Stimulated activated CD4-positive, alpha-beta T cell treated with anti-CD3 and anti-CD28 coated beads, Interleukin-1b, Interleukin-23, amount 100 ng/mL, for 4 hours (primary cell): ENCODE measurements at regions not wholly inside any gene's neighbourhood (a gene's known extent, or its start where the extent isn't known, plus 50 kb on each side); places are given as distances from the start of the nearest gene placed in this dataset.

ENCODE experiments used
- DNase-seq, 2 donors: peaks; one replicate each; pipeline ENCODE4 v3.0.0-alpha.2; 2020; ENCODE audit warnings: low read depth in 2 of 2

DNA sequence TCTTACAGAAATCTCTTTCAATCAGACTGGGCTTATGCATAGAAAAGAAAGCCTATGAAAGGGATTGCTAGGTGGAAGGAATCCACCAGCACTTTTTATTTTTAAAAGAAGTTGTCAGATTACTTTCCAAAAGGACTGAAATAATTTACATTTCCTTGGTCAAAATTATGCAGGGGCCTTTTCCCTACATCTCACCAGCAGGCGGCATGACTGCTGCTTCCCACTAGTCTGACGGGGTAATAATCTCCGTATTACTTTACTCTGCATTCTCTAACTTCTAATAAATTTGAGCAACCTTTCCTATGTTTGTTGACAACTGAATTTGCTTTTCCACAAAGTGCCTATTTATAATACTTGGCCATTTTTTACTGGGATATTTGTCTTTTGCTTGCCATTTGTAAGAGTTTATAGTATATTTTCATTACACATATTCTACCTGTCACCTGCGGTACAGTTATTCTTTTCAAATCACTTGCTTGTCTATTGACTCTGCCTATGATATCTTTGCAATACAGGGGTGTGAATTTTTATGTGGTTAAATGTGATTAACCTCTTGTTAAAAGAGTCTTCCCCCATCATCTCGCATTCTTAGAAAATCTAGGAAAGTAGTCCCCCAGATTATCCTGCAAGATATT lies 51.9 kb upstream of the USP47 start:
- DNase-seq = no peak

DNA sequence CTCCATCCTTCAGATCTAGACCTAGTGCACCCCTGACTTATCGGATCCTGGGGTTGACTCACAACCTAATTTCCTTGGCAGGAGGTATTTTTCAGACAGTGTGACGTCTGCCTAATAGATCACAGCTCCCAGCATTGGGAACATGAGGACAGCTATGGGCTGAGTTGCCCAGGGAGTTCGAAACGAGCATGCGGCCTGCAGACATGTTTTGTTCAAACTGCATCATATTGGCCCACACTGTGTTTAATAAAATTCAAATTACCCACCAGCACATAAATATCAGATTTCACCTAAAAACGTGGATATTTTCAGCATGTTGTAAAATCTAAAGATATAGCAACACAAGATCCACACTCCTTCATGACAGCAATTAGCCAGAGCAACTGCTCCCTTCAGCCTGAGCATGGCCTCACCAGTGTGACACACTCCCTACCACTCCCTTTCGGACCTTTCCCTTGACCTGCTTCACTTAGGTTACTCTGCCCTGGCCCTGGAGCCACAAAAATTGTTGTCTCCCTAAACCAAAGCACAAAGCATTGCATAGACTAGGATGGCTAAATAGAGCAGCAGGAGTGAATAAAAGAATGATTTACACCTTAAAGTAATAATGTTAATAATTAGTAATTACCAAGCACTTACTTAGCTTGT lies 53.6 kb upstream of the USP47 start:
- DNase-seq = no peak

DNA sequence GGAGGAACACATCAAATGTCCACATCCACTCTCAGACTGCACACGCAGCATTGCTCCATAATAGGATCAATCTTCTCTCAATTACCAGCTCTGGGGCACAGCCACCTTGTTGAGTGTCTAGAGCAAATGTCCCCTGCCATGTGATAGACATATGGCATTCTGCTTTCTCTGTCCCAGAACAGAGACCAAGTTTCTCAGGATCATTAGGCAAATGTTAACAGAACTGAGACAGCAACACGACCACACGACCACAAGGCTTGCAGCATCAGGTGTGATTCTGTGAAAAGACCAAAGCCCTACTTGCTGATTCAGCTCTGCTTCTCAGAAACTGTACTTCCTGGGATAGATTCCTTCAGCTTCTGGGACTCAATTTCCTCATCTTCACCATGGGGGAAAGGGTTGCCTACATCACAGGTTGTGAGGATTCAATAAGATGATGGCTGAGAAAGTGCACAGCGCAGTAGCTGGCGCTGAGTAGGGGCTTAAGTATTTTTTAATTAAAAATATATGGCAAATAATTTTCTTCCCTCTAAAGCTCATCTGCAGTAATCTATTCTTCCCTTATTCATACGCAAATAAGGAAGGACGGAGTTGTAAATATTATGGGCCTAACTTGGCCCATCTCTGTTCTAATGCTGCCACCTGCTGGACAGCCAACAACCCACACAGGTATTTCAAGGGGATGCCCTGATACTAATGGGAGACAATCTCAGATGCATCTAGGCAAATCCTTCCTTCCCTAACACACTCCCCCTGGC lies 54.3 kb upstream of the USP47 start:
- DNase-seq = peak; percentile 56 to 65

DNA sequence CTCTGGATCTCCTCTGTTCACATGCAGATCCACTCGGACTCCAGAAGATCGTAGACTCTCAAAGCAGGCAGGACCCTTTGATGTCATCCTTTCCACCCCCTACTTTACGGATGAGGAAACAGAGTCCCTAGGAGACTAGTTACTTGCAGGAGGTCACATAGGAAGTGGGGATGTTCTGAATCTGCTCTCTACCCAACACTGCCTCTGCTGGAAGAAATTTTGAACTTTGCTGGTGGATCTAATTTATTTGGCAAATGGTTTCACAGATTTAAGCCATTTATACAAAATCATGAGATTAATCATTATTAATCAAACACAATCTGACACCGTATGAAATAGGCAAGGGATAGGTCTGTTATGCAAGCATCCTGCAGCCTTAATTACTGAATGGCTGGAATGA lies 55.0 kb upstream of the USP47 start:
- DNase-seq = no peak

DNA sequence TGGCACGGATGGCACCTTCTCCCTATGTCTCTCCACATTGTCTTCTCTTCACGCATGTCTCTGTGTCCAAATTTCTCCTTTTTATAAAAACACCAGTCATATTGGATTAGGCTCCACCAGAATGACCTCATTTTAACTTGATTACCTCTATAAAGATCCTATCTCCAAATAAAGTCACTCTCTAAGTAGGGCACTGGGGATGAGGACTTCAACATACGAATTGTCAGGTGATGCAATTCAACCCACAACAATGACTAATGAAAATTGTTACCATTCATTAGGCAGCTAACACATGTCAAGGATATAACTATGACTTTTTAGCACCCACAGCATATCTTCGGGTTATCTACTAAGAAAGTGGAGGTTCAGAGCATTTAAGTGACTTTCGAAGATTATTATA lies 55.5 kb upstream of the USP47 start:
- no peak for DNase-seq

DNA sequence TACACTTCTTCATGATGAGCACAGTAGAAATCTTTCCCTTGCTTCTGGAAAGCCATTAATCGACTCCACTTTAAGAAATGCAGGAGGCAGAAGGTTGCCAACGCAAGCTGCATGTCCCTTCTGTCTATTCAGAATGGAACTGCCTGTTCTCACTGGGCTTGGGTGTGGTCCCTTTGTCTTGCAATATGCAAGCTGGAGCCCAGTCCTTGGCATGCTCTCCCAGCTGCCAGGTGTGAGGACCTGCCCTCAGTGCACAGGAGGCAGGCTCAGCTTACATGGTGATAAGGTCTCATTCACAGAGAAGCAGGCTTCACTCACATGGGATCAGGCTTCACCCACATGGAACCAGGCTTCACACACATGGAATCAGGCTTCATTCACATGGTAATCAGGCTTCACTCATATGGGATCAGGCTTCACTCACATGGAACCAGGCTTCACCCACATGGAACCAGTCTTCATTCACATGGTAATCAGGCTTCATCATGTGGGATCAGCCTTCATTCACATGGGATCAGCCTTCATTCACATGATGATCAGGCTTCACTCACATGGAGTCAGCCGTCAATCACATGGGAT lies 59.2 kb upstream of the USP47 start:
- DNase-seq = no peak

DNA sequence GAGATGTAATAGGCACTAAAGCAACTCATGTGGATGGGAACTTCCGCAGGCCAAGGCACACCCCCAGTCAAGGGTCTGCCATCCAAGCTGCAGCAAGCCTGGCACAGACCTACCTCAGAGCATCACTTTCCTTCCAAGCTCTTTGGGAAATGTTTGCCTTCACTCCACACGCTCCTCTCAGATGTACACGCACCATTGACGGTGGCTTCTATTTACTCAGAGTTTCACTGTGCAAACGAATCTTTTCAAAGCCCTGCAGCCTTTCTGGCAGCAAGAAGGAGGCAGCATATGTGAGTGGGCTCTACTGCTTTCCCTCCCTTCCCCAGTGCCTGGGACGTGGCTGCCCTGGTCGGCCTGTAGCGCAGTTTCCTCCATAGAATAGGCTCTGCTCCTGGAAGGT lies 60.9 kb upstream of the USP47 start:
- DNase-seq = no peak

DNA sequence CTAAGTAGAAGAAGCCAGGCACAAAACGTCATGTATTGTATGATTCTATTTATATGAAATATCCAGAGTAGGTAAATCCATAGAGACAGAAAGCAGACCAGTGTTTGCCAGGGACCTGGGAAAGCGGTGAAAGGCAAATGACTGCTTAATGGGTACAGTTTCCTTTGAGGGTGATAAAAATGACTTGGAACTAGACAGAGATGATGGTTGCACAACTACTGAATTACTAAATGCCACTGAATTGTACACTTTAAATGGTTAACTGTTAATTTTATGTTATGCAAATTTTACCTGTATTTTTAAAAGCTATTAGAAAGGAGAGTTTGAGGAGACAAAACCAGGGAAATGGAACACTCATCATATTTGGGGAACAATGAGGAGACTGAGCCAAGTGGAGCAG lies 61.8 kb upstream of the USP47 start:
- no peak for DNase-seq

DNA sequence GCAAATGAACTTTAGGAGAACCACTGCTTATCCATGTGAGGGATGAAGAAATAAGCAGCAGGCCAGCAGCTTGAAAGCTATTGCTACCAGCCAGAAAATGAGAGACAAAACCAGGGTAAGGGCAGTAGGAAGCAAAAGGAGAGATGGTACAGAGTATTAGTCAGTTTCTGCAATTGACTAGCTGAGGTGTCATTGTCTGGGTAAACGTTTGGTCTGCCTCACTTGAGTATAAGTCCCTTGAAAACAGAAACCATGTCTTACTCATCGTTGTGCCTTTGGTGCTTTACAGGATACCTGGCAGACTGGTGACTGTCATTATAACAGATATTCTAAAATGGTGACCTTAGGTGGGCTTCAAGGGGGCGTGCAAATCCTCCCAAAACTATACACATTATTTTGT lies 63.9 kb upstream of the USP47 start:
- DNase-seq = no peak

DNA sequence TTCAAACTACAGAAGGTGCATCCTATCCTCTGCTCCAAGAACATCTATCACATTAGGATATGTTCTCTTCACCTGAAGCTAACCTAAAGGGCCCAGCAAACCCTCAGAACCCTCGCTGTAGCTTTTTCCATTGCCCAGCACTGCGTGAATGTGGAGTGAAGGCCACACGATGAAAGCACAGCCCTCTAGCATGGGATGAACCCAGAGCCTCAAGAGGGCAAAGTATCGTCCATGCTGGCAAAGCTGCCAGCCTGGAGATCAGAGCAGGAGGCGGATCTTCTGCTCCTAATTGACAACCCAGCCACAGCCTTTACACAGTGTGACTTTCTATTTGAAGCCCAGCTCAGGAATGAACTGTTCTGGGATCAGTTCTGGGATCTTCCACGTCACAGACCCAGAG lies 65.1 kb upstream of the USP47 start:
- DNase-seq = no peak

DNA sequence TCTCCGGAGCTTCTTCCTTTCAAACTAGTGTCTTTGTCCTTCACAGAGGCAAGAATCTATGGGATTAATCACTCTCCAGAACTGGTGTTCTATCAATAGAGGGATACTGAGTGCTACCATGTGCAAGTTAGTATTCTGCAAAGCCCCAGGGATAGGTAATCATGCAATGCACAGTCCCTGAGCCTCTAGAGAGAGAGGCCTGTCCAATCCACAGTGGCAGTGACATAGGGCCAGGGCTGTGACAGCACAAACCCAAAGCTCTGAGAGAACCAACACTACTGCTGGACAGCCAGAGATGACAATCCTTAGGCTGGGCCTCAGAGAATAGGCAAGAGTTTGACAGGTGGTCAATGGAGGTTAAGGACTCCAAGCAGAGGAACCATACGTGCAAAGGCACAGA lies 66.8 kb upstream of the USP47 start:
- no peak for DNase-seq

DNA sequence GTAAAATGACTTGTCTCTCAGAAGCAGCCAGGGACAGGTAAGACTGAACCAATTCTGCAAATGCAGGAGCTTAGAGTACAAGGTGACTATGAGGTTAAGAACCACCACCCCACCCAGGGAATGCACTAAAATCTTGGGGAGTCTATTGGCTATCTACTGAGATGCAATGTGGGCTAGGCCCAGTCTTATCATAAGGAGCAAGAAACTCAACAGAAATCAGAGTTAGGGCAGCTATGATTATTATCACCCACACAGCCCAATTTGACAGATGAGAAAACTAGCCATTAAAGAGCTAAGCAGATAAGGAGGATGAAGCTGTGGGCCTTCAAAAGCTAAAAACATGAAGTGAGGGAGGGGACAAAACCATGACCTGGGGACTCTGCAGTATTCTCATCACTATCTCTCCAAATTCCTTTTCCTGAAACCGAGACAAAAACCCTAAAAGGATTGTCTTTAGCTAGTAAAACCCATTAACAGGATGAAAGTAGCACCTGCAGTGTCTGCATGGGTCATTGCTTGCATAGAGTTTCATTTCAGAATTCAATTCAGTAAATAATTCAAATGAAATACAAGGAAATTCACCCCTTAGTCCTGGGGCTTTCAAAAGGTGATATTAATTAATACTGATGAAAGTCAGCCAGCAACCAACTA lies 68.8 kb upstream of the USP47 start:
- DNase-seq = no peak

DNA sequence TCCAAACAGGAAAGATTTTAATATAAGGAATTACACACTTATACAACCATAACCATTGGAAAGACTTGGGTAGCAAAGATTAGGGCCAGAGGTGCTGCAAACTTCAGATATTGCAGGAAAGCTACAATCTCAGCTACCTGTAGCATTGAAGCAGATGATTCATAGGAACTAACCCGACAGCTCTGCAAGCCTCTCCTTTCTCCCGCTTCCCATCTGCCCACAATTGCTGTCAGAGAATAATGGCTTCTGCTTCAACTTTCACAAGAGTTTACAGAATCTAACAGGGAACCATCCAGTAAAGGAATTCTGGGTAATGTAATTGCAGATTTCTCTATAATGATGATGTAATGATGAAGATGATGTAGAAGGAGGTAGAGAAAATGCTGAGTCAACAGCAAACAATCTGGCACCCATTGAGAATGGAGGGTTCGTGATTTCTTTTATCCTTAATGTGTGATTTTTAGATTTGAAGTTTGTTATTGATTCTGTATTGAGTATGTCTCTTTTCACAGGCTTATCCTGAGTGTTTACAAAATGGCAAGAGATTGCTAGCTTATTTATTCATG lies 70.8 kb upstream of the USP47 start:
- DNase-seq = no peak

DNA sequence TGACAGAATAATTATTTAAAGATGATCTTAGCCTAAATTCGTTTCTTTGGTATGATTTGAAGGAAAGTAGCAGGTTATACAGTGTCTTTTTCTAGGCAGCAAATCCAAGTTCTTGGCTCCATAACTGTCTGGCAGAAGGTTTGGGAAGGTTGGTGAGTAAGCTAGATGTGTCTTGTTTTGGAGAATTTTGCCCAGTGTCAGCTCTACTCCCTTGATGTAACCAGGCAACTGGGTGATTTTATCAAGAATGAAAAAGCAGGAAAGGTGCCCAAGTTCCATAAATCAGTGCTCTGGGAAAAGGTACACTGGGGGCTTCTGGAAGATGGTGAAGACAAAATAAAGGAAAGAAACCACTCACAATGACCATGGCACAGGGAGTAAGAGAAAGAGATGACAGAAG lies 71.5 kb upstream of the USP47 start:
- no peak for DNase-seq

DNA sequence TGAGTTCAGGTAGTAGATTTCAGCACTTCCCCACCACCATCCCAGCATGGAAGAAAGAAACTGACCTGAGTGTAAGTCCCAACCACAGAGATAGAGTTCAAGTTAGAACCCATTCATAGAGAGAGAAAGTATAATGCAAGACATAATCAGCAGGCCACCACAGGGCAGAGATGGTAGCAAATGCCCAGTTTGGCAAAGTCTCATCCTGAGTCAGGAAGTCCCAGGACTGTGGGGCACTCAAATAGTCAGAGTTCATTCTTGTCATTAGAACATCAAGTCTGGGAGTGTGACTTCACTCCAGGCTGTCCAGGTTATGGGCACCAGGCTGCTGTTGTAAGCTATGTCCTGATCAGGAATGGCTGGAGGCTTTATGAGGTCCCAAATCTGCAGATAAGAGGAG lies 72.0 kb upstream of the USP47 start:
- no peak for DNase-seq

DNA sequence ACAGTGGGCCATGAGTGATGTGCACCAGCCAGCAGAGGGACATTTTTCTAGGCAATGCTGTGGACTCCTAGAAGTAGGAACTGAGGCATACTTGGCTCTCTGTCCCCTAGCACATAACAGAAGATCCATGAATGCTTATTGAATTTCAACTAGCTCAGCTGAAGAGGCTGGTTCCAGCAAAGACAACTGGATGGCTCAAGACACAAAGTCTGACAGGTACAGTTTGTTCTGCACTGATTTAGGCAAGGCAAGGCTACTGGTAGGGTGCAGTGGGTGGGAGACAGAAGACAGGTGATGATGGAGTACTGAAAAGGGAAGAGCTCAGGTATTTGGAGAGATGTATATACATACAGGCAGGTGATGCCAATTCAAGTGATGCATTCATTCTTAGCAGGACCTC lies 72.4 kb upstream of the USP47 start:
- DNase-seq = no peak

DNA sequence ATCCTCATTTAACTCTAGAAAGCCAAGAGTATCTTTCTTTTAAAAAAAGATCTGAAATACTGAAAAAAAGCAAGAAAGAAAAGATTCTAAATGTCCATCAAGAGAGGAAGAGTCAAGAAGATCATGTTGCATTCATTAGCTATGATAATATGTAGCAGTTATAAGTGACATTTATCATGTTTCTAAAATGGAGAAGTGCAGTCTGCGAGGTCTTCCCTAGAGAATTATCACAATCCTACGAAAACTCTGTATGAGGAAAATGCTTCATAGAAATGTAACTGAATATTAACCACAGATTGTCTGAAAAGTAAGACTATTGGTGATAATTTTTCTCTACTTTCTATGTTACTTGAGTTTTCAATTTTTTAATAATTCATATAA lies 77.4 kb upstream of the USP47 start:
- DNase-seq = no peak

DNA sequence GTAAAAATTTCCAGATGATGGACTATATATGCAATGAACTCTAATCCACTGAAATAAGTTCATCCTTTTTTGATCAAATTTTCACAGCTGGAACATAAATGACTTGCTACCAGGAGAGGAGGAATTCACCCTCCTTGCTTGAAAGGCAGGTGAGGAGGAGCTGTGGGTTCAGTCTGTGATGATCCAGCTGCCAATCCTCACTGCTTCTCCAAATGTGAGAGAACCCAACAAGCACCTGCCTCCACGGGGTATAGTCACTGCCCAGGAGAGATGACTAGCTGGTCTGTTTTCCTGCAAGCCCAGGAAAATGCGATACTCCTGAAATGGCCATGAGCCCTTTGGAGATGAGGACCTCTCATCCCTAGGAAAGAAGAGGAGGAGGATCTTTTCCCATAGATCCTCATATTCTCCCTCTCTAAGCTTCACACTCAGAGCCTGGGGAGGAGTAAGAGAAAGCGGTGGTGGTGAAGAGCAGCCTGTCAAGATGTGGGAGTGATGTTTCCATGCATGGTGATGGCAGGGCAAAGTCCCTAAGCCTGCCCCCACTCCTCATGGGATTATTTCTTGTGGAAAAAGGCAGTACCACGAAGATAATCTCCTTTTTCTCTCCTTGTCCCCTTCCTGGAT lies 77.9 kb upstream of the USP47 start:
- DNase-seq = no peak

DNA sequence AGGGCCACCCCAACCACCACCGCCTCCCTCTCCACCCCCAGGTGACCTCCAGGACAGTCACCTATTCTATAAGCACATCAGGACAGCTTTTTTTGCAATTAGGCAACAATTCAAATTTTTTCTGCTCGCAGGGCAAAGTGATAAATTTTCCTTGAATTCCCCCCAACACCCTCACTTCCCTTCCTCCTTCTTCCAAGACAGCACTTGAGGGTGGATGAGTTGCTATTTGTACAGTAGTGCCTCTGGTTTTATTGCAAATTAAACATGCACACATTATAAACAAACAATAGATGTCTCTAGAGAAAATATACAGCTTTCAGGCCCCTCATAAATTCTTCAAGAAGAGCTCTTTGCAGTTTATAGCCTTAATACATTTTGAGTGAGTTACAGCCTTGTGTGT lies 80.9 kb upstream of the USP47 start:
- no peak for DNase-seq

DNA sequence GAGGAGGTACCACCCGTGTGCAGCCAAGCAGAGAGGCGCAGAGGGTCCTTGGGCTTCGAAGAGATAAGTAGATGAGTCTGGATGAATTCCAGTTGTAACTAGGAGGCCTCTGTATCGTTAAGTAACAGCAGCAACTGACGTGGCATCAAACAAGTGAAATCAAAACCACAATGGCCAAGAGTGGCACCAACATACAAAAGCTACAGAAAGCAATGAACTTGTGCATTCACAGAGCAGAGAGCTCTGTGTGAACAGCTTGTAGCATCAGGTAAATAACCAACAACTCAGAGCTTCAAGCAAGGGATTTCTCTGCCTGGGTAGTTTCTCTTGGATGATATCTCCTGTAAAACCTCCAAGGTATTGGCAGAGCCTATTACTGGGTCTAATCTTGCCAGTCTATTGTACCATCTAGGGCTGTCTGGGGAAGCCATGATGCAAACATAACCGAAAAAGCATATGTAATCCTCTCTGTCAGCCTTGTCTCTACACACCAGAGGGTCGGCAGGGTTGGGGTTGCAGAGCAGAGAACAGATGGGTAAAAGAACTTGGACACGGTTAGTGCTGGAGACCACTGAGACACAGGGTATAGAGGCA lies 83.1 kb upstream of the USP47 start:
- no peak for DNase-seq

DNA sequence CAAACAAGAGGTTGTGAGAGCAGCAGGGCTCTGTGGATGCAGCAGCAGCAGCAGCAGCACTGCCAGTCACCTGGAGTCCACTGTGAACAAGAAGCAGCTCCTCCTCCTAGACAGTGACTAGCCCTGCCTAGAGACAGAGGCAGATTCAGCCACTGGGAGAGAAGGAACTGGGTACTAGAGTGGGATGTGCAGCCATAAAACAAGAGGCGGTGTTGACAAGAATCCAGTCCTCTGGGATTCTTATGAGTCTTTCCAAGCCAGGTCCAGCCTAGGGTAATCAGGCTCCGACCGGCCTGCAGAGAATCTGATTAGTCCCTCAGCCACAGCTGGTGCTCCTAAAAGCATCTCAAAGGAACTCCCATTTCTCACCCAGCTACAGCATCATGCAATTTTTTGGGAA lies 83.9 kb upstream of the USP47 start:
- DNase-seq = no peak
